ENCODE measurements at regions not wholly inside any gene's neighbourhood (a gene's known extent, or its start where the extent isn't known, plus 50 kb on each side); places are given as distances from the start of the nearest gene placed in this dataset.

DNA sequence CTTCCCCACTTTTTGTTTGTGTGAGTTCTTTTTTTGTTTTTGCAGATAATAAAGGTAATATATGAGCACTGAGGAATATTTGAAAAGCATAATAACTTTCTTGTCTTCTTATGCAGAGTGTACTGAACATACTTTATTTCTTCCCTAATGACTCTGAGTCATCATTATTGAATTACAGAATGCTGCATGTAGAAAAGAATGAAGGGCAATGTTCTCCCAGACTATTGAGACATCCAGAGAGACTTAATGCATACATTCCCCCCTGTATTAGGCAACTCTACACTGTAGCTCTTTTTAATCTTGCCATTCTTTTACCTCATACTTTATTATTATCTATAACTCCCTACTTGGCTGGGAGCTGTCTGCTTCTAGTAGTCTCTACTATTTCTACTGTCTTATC lies 240.5 kb upstream of the ANKRD50 start (continued):
- TF ChIP-seq CEBPZ (IDR thresholded peaks at IDR 0.05; ENCODE audit: borderline replicate concordance, low read depth, low read length) (no peak), HIVEP1 (CRISPR knock-in tag; IDR thresholded peaks at IDR 0.05) (no peak)

GRCh38 chr4:124952601-124953000 lies 240.1 kb upstream of the ANKRD50 start:
- no peak for FAIRE-seq
- POLR2A ChIA-PET: no interaction called here
- H4K20me1 ChIP-seq (replicated peaks; ENCODE audit: control insufficient read depth, insufficient read depth, low read length): no peaks in the 10 kb centered on the region
- TF ChIP-seq, protein P1, sequence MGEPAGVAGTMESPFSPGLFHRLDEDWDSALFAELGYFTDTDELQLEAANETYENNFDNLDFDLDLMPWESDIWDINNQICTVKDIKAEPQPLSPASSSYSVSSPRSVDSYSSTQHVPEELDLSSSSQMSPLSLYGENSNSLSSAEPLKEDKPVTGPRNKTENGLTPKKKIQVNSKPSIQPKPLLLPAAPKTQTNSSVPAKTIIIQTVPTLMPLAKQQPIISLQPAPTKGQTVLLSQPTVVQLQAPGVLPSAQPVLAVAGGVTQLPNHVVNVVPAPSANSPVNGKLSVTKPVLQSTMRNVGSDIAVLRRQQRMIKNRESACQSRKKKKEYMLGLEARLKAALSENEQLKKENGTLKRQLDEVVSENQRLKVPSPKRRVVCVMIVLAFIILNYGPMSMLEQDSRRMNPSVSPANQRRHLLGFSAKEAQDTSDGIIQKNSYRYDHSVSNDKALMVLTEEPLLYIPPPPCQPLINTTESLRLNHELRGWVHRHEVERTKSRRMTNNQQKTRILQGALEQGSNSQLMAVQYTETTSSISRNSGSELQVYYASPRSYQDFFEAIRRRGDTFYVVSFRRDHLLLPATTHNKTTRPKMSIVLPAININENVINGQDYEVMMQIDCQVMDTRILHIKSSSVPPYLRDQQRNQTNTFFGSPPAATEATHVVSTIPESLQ (CRISPR knock-in tag; IDR thresholded peaks at IDR 0.05): no peak
- TF ChIP-seq MCM3 (IDR thresholded peaks at IDR 0.05) (no peak), ZNF24 (IDR thresholded peaks at IDR 0.05) (no peak), ETV1 (tag; conservative IDR thresholded peaks at IDR 0.05; ENCODE audit: low read depth) (no peak), CHCHD3 (CRISPR knock-in tag; IDR thresholded peaks at IDR 0.05) (no peak), MCM7 (IDR thresholded peaks at IDR 0.05) (no peak), POU5F1 (IDR thresholded peaks at IDR 0.05; ENCODE audit: borderline replicate concordance, low read depth, low read length, partially characterized antibody) (no peak), XRCC4 (IDR thresholded peaks at IDR 0.05; ENCODE audit: extremely low read depth, insufficient read depth, insufficient read length) (no peak), ZNF436 (CRISPR knock-in tag; IDR thresholded peaks at IDR 0.05) (no peak), TRIM24 (IDR thresholded peaks at IDR 0.05) (no peak)
- TF ChIP-seq, protein P2, sequence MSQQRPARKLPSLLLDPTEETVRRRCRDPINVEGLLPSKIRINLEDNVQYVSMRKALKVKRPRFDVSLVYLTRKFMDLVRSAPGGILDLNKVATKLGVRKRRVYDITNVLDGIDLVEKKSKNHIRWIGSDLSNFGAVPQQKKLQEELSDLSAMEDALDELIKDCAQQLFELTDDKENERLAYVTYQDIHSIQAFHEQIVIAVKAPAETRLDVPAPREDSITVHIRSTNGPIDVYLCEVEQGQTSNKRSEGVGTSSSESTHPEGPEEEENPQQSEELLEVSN (IDR thresholded peaks at IDR 0.05; ENCODE audit: borderline replicate concordance in 1 of 2, extremely low read depth in 1 of 2, insufficient read depth in 1 of 2, insufficient read length in 1 of 2, low read depth in 1 of 2, low read length in 1 of 2, poor library complexity in 1 of 2, severe bottlenecking in 1 of 2): no peak
- TF ChIP-seq, protein P3, sequence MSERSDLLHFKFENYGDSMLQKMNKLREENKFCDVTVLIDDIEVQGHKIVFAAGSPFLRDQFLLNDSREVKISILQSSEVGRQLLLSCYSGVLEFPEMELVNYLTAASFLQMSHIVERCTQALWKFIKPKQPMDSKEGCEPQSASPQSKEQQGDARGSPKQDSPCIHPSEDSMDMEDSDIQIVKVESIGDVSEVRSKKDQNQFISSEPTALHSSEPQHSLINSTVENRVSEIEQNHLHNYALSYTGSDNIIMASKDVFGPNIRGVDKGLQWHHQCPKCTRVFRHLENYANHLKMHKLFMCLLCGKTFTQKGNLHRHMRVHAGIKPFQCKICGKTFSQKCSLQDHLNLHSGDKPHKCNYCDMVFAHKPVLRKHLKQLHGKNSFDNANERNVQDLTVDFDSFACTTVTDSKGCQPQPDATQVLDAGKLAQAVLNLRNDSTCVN (CRISPR knock-in tag; IDR thresholded peaks at IDR 0.05): no peak

More at GRCh38 chr4:124952601-124953000, 240.1 kb upstream of the ANKRD50 start:
- in situ Hi-C loops (cut with MboI) (no loop called here), intact Hi-C loops (cut with micrococcal nuclease) (no loop called here)
- no peaks in the 10 kb centered on the region for H3K9me1 ChIP-seq (ENCODE audit: control insufficient read depth, insufficient read depth, low read length)
- DNase-seq (ENCODE audit: extremely low read depth in 1 of 4, low spot score in 3 of 4) (no peak), ATAC-seq (no peak)
- no peak overlapping the region for H3K9ac ChIP-seq (ENCODE audit: insufficient read depth in 1 of 2, low read depth in 2 of 2, low read length in 2 of 2)
- no TSS peak for BruUV-seq (replicated peaks)
- no peak overlapping the region for H3K27ac ChIP-seq (ENCODE audit: extremely low read depth, low read depth, low read length)
- no peak overlapping the region for H3K4me3 ChIP-seq
- no peak overlapping the region for H3K4me2 ChIP-seq (ENCODE audit: insufficient read depth, low read length)
- no peaks in the 10 kb centered on the region for H3K36me3 ChIP-seq (ENCODE audit: control insufficient read depth, insufficient read depth, low read length)
- no peaks in the 10 kb centered on the region for H3K27me3 ChIP-seq (ENCODE audit: control insufficient read depth in 2 of 2, insufficient read depth in 2 of 2, low read length in 2 of 2)
- H2AFZ ChIP-seq (ENCODE audit: low read depth, low read length): no peak overlapping the region
- no peaks in the 10 kb centered on the region for H3K9me3 ChIP-seq (replicated peaks; ENCODE audit: control insufficient read depth, insufficient read depth, low read depth, low read length)
- no peaks in the 10 kb centered on the region for H3K79me2 ChIP-seq (ENCODE audit: control insufficient read depth, insufficient read depth, low read length)
- no peaks in the 10 kb centered on the region for H3K4me1 ChIP-seq (replicated peaks in 1 of 2; ENCODE audit: control insufficient read depth in 2 of 2, insufficient read depth in 2 of 2, low read length in 2 of 2)
- CTCF ChIA-PET (ENCODE audit: low intra/inter-chr PET ratio): no interaction called here
